NCI-H446 treated with DMSO at 0.1 percent for 48 hours (cell line): ENCODE measurements at regions not wholly inside any gene's neighbourhood (a gene's known extent, or its start where the extent isn't known, plus 50 kb on each side); places are given as distances from the start of the nearest gene placed in this dataset.

Experiments used
- DNase-seq: peaks from one replicate; lab custom pipeline; 2025; lab: John Stamatoyannopoulos, UW

GRCh38 chr1:239995281-239995680, 96.4 kb upstream of the FMN2 start:
- no peak for DNase-seq

- DNase-seq: no peak
Observed at GRCh38 chr1:239997160-239997514, 94.5 kb upstream of the FMN2 start.

GRCh38 chr1:239997515-239998311, 94.0 kb upstream of the FMN2 start:
- no peak for DNase-seq

- DNase-seq: no peak
Observed at GRCh38 chr1:239998312-239998649, 93.4 kb upstream of the FMN2 start.

- no peak for DNase-seq
Observed at GRCh38 chr1:239999170-239999569, 92.5 kb upstream of the FMN2 start.

- no peak for DNase-seq
Observed at GRCh38 chr1:240000634-240001033, 91.0 kb upstream of the FMN2 start.

- DNase-seq: no peak
Observed at GRCh38 chr1:240001177-240001740, 90.4 kb upstream of the FMN2 start.

GRCh38 chr1:240004086-240004749, 87.5 kb upstream of the FMN2 start:
- no peak for DNase-seq

GRCh38 chr1:240005997-240006650, 85.6 kb upstream of the FMN2 start:
- no peak for DNase-seq

GRCh38 chr1:240008298-240008697, 83.4 kb upstream of the FMN2 start:
- DNase-seq: no peak

GRCh38 chr1:240014051-240014450, 77.6 kb upstream of the FMN2 start:
- DNase-seq: no peak

GRCh38 chr1:240018617-240019016, 73.1 kb upstream of the FMN2 start:
- no peak for DNase-seq

- DNase-seq: no peak
Observed at GRCh38 chr1:240019524-240019923, 72.2 kb upstream of the FMN2 start.

GRCh38 chr1:240020871-240021270, 70.8 kb upstream of the FMN2 start:
- DNase-seq: no peak

GRCh38 chr1:240021709-240022108, 70.0 kb upstream of the FMN2 start:
- no peak for DNase-seq

- no peak for DNase-seq
Observed at GRCh38 chr1:240027059-240027462, 64.6 kb upstream of the FMN2 start.

GRCh38 chr1:240029418-240029817, 62.3 kb upstream of the FMN2 start:
- DNase-seq: no peak

- no peak for DNase-seq
Observed at GRCh38 chr1:240030236-240030635, 61.4 kb upstream of the FMN2 start.

GRCh38 chr1:240031009-240031408, 60.7 kb upstream of the FMN2 start:
- no peak for DNase-seq

- DNase-seq: no peak
Observed at GRCh38 chr1:240031414-240031813, 60.3 kb upstream of the FMN2 start.

- no peak for DNase-seq
Observed at GRCh38 chr1:240033406-240033805, 58.3 kb upstream of the FMN2 start.

- DNase-seq: no peak
Observed at GRCh38 chr1:240036526-240036925, 55.2 kb upstream of the FMN2 start.
